H9 (cell line): ENCODE measurements at regions not wholly inside any gene's neighbourhood (a gene's known extent, or its start where the extent isn't known, plus 50 kb on each side); places are given as distances from the start of the nearest gene placed in this dataset.

ENCODE experiments used
- DNase-seq: peaks from one replicate; pipeline ENCODE4 v3.0.0-alpha.2; 2017
- H2AFZ ChIP-seq: one replicate; pipeline ENCODE4 v1.6.1; 2013; ENCODE audit warnings: mild to moderate bottlenecking, low read length, control low read depth, moderate library complexity
- H2AK5ac ChIP-seq: 2 replicates; pipeline ENCODE4 v1.6.1; 2013; ENCODE audit warnings: low read length, control low read depth, mixed read lengths; ENCODE audit not compliant: insufficient read length
- H2BK120ac ChIP-seq: one replicate; pipeline ENCODE4 v1.6.1; 2013; ENCODE audit warnings: low read depth, mild to moderate bottlenecking, low read length, control low read depth, inconsistent platforms; ENCODE audit not compliant: poor library complexity, severe bottlenecking
- H2BK12ac ChIP-seq: 2 replicates; pipeline ENCODE4 v1.6.1; 2013; ENCODE audit warnings: low read length, control low read depth, mixed read lengths, low read depth; ENCODE audit not compliant: insufficient read length
- H2BK15ac ChIP-seq: 2 replicates; pipeline ENCODE4 v1.6.1; 2013; ENCODE audit warnings: low read depth, low read length, control low read depth
- H2BK20ac ChIP-seq: one replicate; pipeline ENCODE4 v1.6.1; 2013; ENCODE audit warnings: low read depth, mild to moderate bottlenecking, low read length, control low read depth, inconsistent platforms; ENCODE audit not compliant: poor library complexity, severe bottlenecking
- H2BK5ac ChIP-seq: 2 replicates; pipeline ENCODE4 v1.6.1; 2013; ENCODE audit warnings: low read length, control low read depth, mixed read lengths; ENCODE audit not compliant: insufficient read length
- H3K14ac ChIP-seq: 2 replicates; pipeline ENCODE4 v1.6.1; 2013; ENCODE audit warnings: low read length, control low read depth; ENCODE audit not compliant: insufficient read depth
- H3K18ac ChIP-seq: 2 replicates; pipeline ENCODE4 v1.6.1; 2013; ENCODE audit warnings: low read depth, mild to moderate bottlenecking, mixed read lengths, low read length, control low read depth; ENCODE audit not compliant: insufficient read length
- H3K23ac ChIP-seq: 2 replicates; pipeline ENCODE4 v1.6.1; 2013; ENCODE audit warnings: low read length, control low read depth, mixed read lengths, low read depth; ENCODE audit not compliant: insufficient read length
- H3K23me2 ChIP-seq: 2 replicates; pipeline ENCODE4 v1.6.1; 2013; ENCODE audit warnings: low read depth, mild to moderate bottlenecking, mixed read lengths, low read length, control low read depth; ENCODE audit not compliant: insufficient read length, poor library complexity, severe bottlenecking
- H3K27ac ChIP-seq: 2 replicates; pipeline ENCODE4 v1.5.1; 2013; ENCODE audit warnings: low read length, control low read depth, mixed read lengths, low read depth; ENCODE audit not compliant: insufficient read length
- H3K27me3 ChIP-seq: 2 replicates; pipeline ENCODE4 v1.6.1; 2013; ENCODE audit warnings: low read length, control low read depth, inconsistent platforms; ENCODE audit not compliant: insufficient read depth
- H3K4ac ChIP-seq: 2 replicates; pipeline ENCODE4 v1.6.1; 2013; ENCODE audit warnings: low read depth, mild to moderate bottlenecking, control low read depth, inconsistent platforms, low read length, moderate library complexity
- H3K4me1 ChIP-seq: 2 replicates; pipeline ENCODE4 v1.6.1; 2013; ENCODE audit warnings: low read length, control low read depth, inconsistent platforms; ENCODE audit not compliant: insufficient read depth
- H3K4me2 ChIP-seq: 2 replicates; pipeline ENCODE4 v1.6.1; 2013; ENCODE audit warnings: low read length, control low read depth, mixed read lengths; ENCODE audit not compliant: insufficient read length, insufficient read depth
- H3K56ac ChIP-seq: 2 replicates; pipeline ENCODE4 v1.6.1; 2013; ENCODE audit warnings: low read depth, mild to moderate bottlenecking, mixed read lengths, low read length, control low read depth; ENCODE audit not compliant: insufficient read length
- H3K79me1 ChIP-seq: 2 replicates; pipeline ENCODE4 v1.6.1; 2013; ENCODE audit warnings: low read depth, mild to moderate bottlenecking, moderate library complexity, low read length, control low read depth, inconsistent platforms; ENCODE audit not compliant: insufficient read depth, poor library complexity, severe bottlenecking
- H3K79me2 ChIP-seq: 2 replicates; pipeline ENCODE4 v1.6.1; 2013; ENCODE audit warnings: low read length, control low read depth, inconsistent platforms; ENCODE audit not compliant: insufficient read depth
- H3K9ac ChIP-seq: 2 replicates; pipeline ENCODE4 v1.6.1; 2013; ENCODE audit warnings: low read length, control low read depth, mixed read lengths; ENCODE audit not compliant: insufficient read length; ENCODE audit errors: extremely low read depth
- H3K9me3 ChIP-seq: one replicate; pipeline ENCODE4 v1.6.1; 2013; ENCODE audit warnings: low read depth, low read length, inconsistent platforms; ENCODE audit not compliant: control insufficient read depth
- H3T11ph ChIP-seq: one replicate; pipeline ENCODE4 v1.6.1; 2013; ENCODE audit warnings: mild to moderate bottlenecking, low read length, control low read depth, inconsistent platforms
- H4K20me1 ChIP-seq: one replicate; pipeline ENCODE4 v1.6.1; 2013; ENCODE audit not compliant: control insufficient read depth, insufficient read length, insufficient read depth
- H4K5ac ChIP-seq: 2 replicates; pipeline ENCODE4 v1.6.1; 2013; ENCODE audit warnings: low read depth, mild to moderate bottlenecking, mixed read lengths, low read length, control low read depth; ENCODE audit not compliant: insufficient read length
- H4K8ac ChIP-seq: replicated peaks from 2 replicates; pipeline ENCODE4 v1.6.1; 2013; ENCODE audit warnings: low read length, control low read depth, mixed read lengths, low read depth; ENCODE audit not compliant: insufficient read length
- H4K91ac ChIP-seq: 2 replicates; pipeline ENCODE4 v1.6.1; 2013; ENCODE audit warnings: low read depth, mild to moderate bottlenecking, moderate library complexity, mixed read lengths, low read length, control low read depth; ENCODE audit not compliant: insufficient read length
- H3K27ac Mint-ChIP-seq, 3 experiments: 2 replicates in 2 of 3; 3 replicates in 1 of 3; pipeline ENCODE4 v1.8.0; 2020 to 2021; ENCODE audit warnings: mixed read lengths in 3 of 3, mild to moderate bottlenecking in 1 of 3, moderate library complexity in 1 of 3
- H3K27me3 Mint-ChIP-seq: 2 replicates; pipeline ENCODE4 v1.8.0; 2021; ENCODE audit warnings: low read depth, mild to moderate bottlenecking, moderate library complexity, mixed read lengths
- H3K36me3 Mint-ChIP-seq, 3 experiments: 2 replicates in 2 of 3; 3 replicates in 1 of 3; pipeline ENCODE4 v1.8.0; 2020 to 2021; ENCODE audit warnings: low read depth in 3 of 3, mixed read lengths in 3 of 3; ENCODE audit not compliant: insufficient read depth in 1 of 3
- H3K4me1 Mint-ChIP-seq, 2 experiments: 2 replicates each; pipeline ENCODE4 v1.8.0; 2020; ENCODE audit warnings: mixed read lengths in 2 of 2
- H3K4me3 Mint-ChIP-seq, 2 experiments: 2 replicates in 1 of 2; 3 replicates in 1 of 2; pipeline ENCODE4 v1.8.0; 2020 to 2021; ENCODE audit warnings: mild to moderate bottlenecking in 2 of 2, mixed read lengths in 2 of 2, moderate library complexity in 1 of 2
- H3K9me3 Mint-ChIP-seq, 2 experiments: 2 replicates in 1 of 2; 3 replicates in 1 of 2; pipeline ENCODE4 v1.8.0; 2020; ENCODE audit warnings: mild to moderate bottlenecking in 2 of 2, mixed read lengths in 2 of 2, moderate library complexity in 1 of 2
- CTCF ChIP-seq: fragments of 200-600 bp; sonication (generic); conservative IDR thresholded peaks from 3 replicates; pipeline ENCODE4 v1.8.0; 2021; ENCODE audit warnings: antibody characterized with exemption, mild to moderate bottlenecking
- WGBS: extraction: QIAGEN DNeasy Blood & Tissue Kit; methylation state at CpG from one replicate; pipeline ENCODE4 v1.1.7; 2013; ENCODE audit warnings: missing lambda C conversion rate, low lambda C conversion rate, mixed read lengths; ENCODE audit not compliant: insufficient read length; ENCODE audit errors: extremely low coverage; 5-methylcytosine and 5-hydroxymethylcytosine counted together

- Histone ChIP-seq H3K9me3 (no peaks in the 10 kb centered on the region), H4K20me1 (no peaks in the 10 kb centered on the region), H4K5ac (no peak overlapping the region), H2AK5ac (no peak overlapping the region), H3K4me1 (no peaks in the 10 kb centered on the region), H3K23ac (no peak overlapping the region), H3K27me3 (no peaks in the 10 kb centered on the region), H3K23me2 (no peaks in the 10 kb centered on the region), H3K9ac (no peak overlapping the region), H2AFZ (no peak overlapping the region), H3K18ac (no peak overlapping the region), H2BK120ac (no peak overlapping the region), H3K4me2 (no peak overlapping the region), H2BK20ac (no peak overlapping the region), H3T11ph (no peak overlapping the region), H3K56ac (no peak overlapping the region), H2BK12ac (no peak overlapping the region), H3K79me2 (no peaks in the 10 kb centered on the region), H3K27ac (no peak overlapping the region), H4K91ac (no peak overlapping the region), H3K14ac (no peak overlapping the region), H4K8ac (no peak overlapping the region), H2BK5ac (no peak overlapping the region), H2BK15ac (no peak overlapping the region), H3K79me1 (no peaks in the 10 kb centered on the region), H3K4ac (no peak overlapping the region)
- no peaks in the 10 kb centered on the region for H3K9me3 Mint-ChIP-seq
- H3K4me3 Mint-ChIP-seq: no peak overlapping the region
- no CpG with 5 or more reads among the region's 2 CpGs for WGBS
- no peak for DNase-seq
- H3K4me1 Mint-ChIP-seq: peaks cover 9 to 21% of the 10 kb centered on the region in 2 experiments; a peak in 3 of 4 replicates
- H3K27me3 Mint-ChIP-seq: no peaks in the 10 kb centered on the region
- H3K36me3 Mint-ChIP-seq: no peaks in the 10 kb centered on the region
- no peak overlapping the region for H3K27ac Mint-ChIP-seq
- no peak for TF ChIP-seq CTCF
Measured at GRCh38 chr2:82994151-82994550, 1464.9 kb downstream of the SUCLG1 start.
